ENCODE measurements at regions not wholly inside any gene's neighbourhood (a gene's known extent, or its start where the extent isn't known, plus 50 kb on each side); places are given as distances from the start of the nearest gene placed in this dataset.

GRCh38 chr3:178270838-178271237, 265.4 kb upstream of the KCNMB2 start:
- TF ChIP-seq POLR2AphosphoS5 (IDR thresholded peaks at IDR 0.05) (no peak), POLR2A (IDR thresholded peaks at IDR 0.05) (no peak), CTCF (IDR thresholded peaks at IDR 0.05) (no peak), EP300 (IDR thresholded peaks at IDR 0.05) (no peak)
- H3K4me3 ChIP-seq = no peak overlapping the region
- no peak for DNase-seq (ENCODE audit: low spot score in 2 of 2)
- H3K9me3 ChIP-seq = no peaks in the 10 kb centered on the region
- H3K4me1 ChIP-seq = no peaks in the 10 kb centered on the region
- no peak overlapping the region for H3K27ac ChIP-seq
- H3K27me3 ChIP-seq = no peaks in the 10 kb centered on the region
- WGBS = 97% methylated on average over 4 of the region's 4 CpGs
- H3K36me3 ChIP-seq = no peaks in the 10 kb centered on the region

DNA sequence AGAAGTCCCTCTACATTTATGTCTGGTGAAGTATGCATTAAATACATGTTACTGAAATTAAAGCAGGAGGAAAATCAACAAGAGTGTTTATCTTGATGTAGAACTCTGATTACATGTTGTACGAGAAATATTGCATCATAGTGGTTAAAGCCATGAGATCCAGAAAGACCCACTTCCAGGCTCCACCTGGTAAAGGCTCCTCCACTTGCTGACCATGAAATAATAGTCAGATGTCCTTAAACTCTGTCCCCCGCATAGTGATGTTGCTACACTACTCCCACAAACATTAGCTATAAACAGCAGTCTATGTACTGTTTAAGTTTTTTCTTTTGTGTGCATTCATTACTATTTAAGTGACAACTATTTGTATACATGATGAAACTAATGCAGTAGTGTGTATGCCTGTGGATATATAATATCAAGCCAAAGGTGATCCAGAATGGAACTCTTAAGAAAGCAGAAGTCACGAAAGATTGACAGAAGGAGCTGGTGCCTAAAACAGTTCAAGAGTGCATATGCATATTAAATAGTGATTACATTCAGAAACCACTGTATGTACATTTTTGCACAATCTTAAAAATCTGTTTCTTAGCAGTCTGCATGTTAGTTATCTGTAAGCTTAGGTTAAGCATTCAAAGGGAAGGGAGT, 264.4 kb upstream of the KCNMB2 start:
- 79% methylated on average over 3 of the region's 3 CpGs for WGBS
- H3K4me1 ChIP-seq = no peaks in the 10 kb centered on the region
- no peak for DNase-seq (ENCODE audit: low spot score in 2 of 2)
- TF ChIP-seq POLR2A (IDR thresholded peaks at IDR 0.05) (no peak), CTCF (IDR thresholded peaks at IDR 0.05) (no peak), POLR2AphosphoS5 (IDR thresholded peaks at IDR 0.05) (no peak), EP300 (IDR thresholded peaks at IDR 0.05) (no peak)
- no peak overlapping the region for H3K4me3 ChIP-seq
- H3K36me3 ChIP-seq = no peaks in the 10 kb centered on the region
- no peak overlapping the region for H3K27ac ChIP-seq
- no peaks in the 10 kb centered on the region for H3K9me3 ChIP-seq
- no peaks in the 10 kb centered on the region for H3K27me3 ChIP-seq

DNA sequence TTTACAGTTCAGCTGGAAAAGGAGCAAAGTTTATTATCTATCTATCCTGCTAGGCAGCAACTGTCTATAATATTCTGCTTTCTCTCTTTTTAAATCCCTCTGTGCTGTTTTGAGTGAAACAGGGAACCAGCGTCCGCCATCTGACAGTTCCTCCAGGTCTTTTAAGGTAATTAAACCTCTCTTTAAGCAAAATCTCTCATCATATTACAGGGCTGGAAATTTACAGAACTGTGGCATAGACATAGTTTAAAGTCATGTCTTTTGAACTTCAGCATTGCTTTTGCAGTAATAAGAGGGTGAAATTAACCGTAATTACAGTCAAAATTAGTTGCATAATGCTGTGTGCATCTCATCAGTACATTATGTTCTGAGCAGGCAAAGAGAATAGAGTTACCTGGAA, 263.4 kb upstream of the KCNMB2 start:
- no peak for DNase-seq (ENCODE audit: low spot score in 2 of 2)
- Histone ChIP-seq H3K36me3 (no peaks in the 10 kb centered on the region), H3K27ac (no peak overlapping the region), H3K4me1 (no peaks in the 10 kb centered on the region), H3K27me3 (no peaks in the 10 kb centered on the region), H3K4me3 (no peak overlapping the region), H3K9me3 (no peaks in the 10 kb centered on the region)
- 85% methylated on average over 3 of the region's 3 CpGs for WGBS
- TF ChIP-seq EP300 (IDR thresholded peaks at IDR 0.05) (no peak), POLR2AphosphoS5 (IDR thresholded peaks at IDR 0.05) (no peak), POLR2A (IDR thresholded peaks at IDR 0.05) (no peak), CTCF (IDR thresholded peaks at IDR 0.05) (no peak)

DNA sequence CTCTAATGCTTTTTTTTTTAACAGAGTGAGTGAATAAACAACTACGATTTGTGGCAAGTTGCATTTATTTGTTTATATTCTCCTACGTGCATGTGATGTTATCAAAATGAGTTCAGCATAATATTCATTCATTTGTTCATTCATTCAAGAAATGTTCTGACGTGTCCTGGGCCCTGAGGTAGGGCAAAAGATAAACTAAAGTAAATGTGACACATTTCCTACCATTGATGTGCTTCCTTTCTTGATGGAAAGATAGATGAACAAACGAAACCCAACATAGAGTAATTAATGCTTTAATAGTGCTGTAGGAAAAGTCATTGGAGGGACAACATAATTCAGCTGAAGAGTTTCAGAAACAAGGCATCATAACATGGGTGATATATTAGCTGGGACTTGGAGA, 261.5 kb upstream of the KCNMB2 start:
- Histone ChIP-seq H3K4me3 (no peak overlapping the region), H3K4me1 (no peaks in the 10 kb centered on the region), H3K27me3 (no peaks in the 10 kb centered on the region), H3K9me3 (peaks cover 7% of the 10 kb centered on the region), H3K27ac (no peak overlapping the region), H3K36me3 (no peaks in the 10 kb centered on the region)
- no peak for TF ChIP-seq EP300 (IDR thresholded peaks at IDR 0.05)
- no peak for TF ChIP-seq CTCF (IDR thresholded peaks at IDR 0.05)
- TF ChIP-seq POLR2A (IDR thresholded peaks at IDR 0.05) = no peak
- no peak for TF ChIP-seq POLR2AphosphoS5 (IDR thresholded peaks at IDR 0.05)
- 69% methylated on average over 4 of the region's 4 CpGs for WGBS
- no peak for DNase-seq (ENCODE audit: low spot score in 2 of 2)

- DNase-seq (ENCODE audit: low spot score in 2 of 2) = no peak
- no peaks in the 10 kb centered on the region for H3K36me3 ChIP-seq
These were observed 260.9 kb upstream of the KCNMB2 start for GRCh38 chr3:178275311-178275710.

More at GRCh38 chr3:178275311-178275710, 260.9 kb upstream of the KCNMB2 start:
- no peak for TF ChIP-seq EP300 (IDR thresholded peaks at IDR 0.05)
- no peak for TF ChIP-seq POLR2AphosphoS5 (IDR thresholded peaks at IDR 0.05)
- no peak for TF ChIP-seq POLR2A (IDR thresholded peaks at IDR 0.05)
- no peak for TF ChIP-seq CTCF (IDR thresholded peaks at IDR 0.05)
- H3K4me1 ChIP-seq = no peaks in the 10 kb centered on the region
- no peaks in the 10 kb centered on the region for H3K27me3 ChIP-seq
- no peak overlapping the region for H3K4me3 ChIP-seq
- peaks cover 7% of the 10 kb centered on the region for H3K9me3 ChIP-seq
- H3K27ac ChIP-seq = no peak overlapping the region
